GM12874 (cell line): ENCODE measurements at regions not wholly inside any gene's neighbourhood (a gene's known extent, or its start where the extent isn't known, plus 50 kb on each side); places are given as distances from the start of the nearest gene placed in this dataset.

ENCODE experiments used
- CTCF ChIP-seq: IDR thresholded peaks from 2 replicates; pipeline ENCODE4 v1.5.1; 2011; ENCODE audit warnings: low read depth, mild to moderate bottlenecking, control low read depth, low read length, moderate library complexity; ENCODE audit not compliant: insufficient read depth

DNA sequence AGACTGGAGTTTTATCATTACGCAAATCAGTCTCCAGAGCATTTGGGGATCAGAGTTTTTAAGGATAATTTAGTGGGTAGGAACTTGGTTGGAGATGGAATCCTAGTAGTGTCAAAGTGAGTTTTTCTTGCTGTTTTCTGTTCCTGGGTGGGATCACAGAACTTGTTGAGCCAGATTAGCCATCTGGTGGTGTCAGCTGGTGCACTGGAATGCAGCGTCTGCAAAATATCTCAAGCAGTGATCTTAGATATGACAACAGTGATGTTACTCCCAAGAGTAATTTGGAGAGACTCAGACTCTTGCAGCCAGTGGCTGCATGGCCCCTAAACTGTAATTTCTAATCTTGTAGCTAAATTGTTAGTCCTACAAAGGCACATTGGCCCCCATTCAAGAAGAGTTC lies 1257.8 kb downstream of the MAT2B start:
- no peak for TF ChIP-seq CTCF

GRCh38 chr5:164772122-164772521 lies 1266.7 kb downstream of the MAT2B start:
- no peak for TF ChIP-seq CTCF

- no peak for TF ChIP-seq CTCF
These were observed 1278.8 kb downstream of the MAT2B start for GRCh38 chr5:164784230-164784629.

- no peak for TF ChIP-seq CTCF
These were observed 1292.7 kb downstream of the MAT2B start for GRCh38 chr5:164798110-164798509.

- no peak for TF ChIP-seq CTCF
These were observed 1294.0 kb downstream of the MAT2B start for GRCh38 chr5:164799391-164799790.

- no peak for TF ChIP-seq CTCF
These were observed 1296.5 kb downstream of the MAT2B start for GRCh38 chr5:164801910-164802309.

DNA sequence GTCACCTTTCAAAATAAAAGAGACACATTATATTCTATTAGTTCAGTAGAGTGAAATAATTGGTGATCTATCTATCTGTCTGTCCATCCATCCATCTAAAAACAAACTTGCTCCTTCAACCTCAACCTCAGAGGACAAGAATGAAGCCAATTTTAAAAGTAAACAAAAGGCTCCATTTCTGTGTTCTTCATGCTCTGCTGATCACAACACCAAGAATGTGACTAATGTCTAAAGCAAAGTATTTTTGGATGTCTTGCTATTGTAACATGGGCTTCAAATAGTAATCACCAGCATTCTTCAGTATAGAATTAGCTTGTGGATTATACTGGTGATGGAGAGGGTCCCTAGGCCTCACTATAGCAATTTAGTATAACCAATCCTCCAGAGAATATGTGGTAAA lies 1304.4 kb downstream of the MAT2B start:
- TF ChIP-seq CTCF, result no peak

GRCh38 chr5:164818445-164818844 lies 1313.0 kb downstream of the MAT2B start:
- no peak for TF ChIP-seq CTCF
